ENCODE measurements at regions not wholly inside any gene's neighbourhood (a gene's known extent, or its start where the extent isn't known, plus 50 kb on each side); places are given as distances from the start of the nearest gene placed in this dataset.

DNA sequence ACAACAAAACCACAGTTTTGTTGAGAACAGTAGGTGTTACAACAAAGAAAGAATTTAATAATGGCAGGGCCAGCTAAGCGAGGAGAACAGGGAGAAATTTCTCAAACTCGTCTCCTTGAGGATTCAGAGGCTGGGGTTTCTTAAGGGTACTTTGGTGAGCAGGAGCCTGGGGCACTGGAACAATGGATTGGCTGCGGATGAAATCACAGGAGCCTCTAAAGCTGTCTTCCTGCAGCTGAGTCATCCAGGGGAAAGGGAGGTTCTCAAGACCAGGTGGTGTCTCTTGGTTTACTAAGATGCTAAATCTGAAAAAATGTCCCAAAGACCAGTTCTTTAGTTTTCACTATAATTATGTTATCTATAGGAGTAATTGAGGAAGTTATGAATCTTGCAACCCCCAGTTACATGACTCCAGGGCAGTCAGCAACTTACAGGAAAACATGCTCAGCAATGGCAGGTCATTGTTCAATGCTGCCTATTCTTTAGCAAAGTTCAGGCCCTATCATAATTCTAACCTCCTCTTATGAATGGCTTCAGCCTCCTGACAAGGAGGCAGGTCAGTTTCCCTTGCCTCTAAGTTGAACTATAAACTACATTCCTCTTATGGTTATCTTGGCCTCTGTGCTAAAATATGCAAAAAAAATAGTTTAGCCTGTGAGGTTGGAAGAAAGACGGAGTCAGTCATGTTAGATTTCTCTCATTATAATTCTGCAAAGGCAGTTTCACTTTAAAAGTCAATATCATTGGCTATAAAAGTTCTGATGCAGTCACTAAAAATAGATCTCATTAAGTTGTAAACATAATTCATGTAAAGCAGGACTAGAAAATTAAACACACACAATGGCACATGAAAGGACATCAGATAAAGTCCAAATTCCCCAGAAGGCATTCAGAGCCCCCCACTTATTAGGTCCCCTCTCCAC, 63.3 kb upstream of the CKS2 start:
- H3K27ac ChIP-seq (ENCODE audit: low read length) = no peak overlapping the region
- Mint-ChIP-seq H3K4me3 (no peak overlapping the region), H3K9me3 (peaks cover 0 to 6% (median 5%) of the 10 kb centered on the region in 3 donors), H3K27me3 (peaks cover 0 to 9% of the 10 kb centered on the region in 2 donors), H3K27ac (no peak overlapping the region), H3K4me1 (no peaks in the 10 kb centered on the region), H3K36me3 (peaks cover 5% of the 10 kb centered on the region)
- no peaks in the 10 kb centered on the region for H3K36me3 ChIP-seq (ENCODE audit: control insufficient read depth in 2 of 2, extremely low read depth in 1 of 2, insufficient read depth in 1 of 2, low read length in 1 of 2)
- ATAC-seq (replicated peaks in 1 of 4) (no peak), DNase-seq (no peak)
- no peaks in the 10 kb centered on the region for H3K9me3 ChIP-seq
- peaks cover 0 to 9% of the 10 kb centered on the region in 2 experiments for H3K27me3 ChIP-seq (replicated peaks in 1 of 2; ENCODE audit: control insufficient read depth in 2 of 2, extremely low read depth in 1 of 2, insufficient read depth in 2 of 2, low read length in 1 of 2)
- no peak overlapping the region for H3K4me3 ChIP-seq (ENCODE audit: control insufficient read depth in 1 of 2, extremely low read depth in 1 of 2, low read length in 1 of 2)
- H3K4me1 ChIP-seq (ENCODE audit: control insufficient read depth in 1 of 2, extremely low read depth in 1 of 2, insufficient read depth in 2 of 2, low read length in 2 of 2) = no peaks in the 10 kb centered on the region
- WGBS (ENCODE audit: insufficient coverage) = 67% methylated on average over 3 of the region's 4 CpGs
- ChIA-PET POLR2A (no interaction called here), CTCF (no interaction called here)

DNA sequence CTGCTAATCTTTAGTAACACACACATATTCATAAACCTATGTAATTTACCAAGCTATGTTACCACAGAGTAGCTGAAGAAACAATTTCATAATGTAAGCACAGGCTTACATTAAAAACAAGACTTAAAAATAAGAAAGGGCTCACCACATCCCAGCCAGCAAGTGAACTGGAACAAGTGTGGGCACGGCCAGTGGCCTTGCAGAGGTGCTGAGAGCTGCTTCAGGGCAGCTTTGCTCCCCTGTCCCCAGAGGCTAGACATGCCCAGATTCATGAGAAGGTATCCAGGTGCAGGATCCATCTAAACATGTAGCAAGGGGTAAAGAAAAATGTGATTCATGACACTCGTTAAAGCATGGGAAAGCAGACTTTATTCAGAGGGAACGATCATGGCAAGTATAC, 62.0 kb upstream of the CKS2 start:
- CTCF ChIA-PET = no interaction called here
- Mint-ChIP-seq H3K9me3 (peaks cover 0 to 6% (median 5%) of the 10 kb centered on the region in 3 donors), H3K4me1 (no peaks in the 10 kb centered on the region), H3K4me3 (no peak overlapping the region), H3K27me3 (peaks cover 0 to 9% of the 10 kb centered on the region in 2 donors), H3K36me3 (peaks cover 5% of the 10 kb centered on the region), H3K27ac (no peak overlapping the region)
- Histone ChIP-seq H3K27ac (ENCODE audit: low read length) (no peak overlapping the region), H3K9me3 (no peaks in the 10 kb centered on the region), H3K4me3 (ENCODE audit: control insufficient read depth in 1 of 2, extremely low read depth in 1 of 2, low read length in 1 of 2) (no peak overlapping the region), H3K4me1 (ENCODE audit: control insufficient read depth in 1 of 2, extremely low read depth in 1 of 2, insufficient read depth in 2 of 2, low read length in 2 of 2) (no peaks in the 10 kb centered on the region), H3K36me3 (ENCODE audit: control insufficient read depth in 2 of 2, extremely low read depth in 1 of 2, insufficient read depth in 1 of 2, low read length in 1 of 2) (no peaks in the 10 kb centered on the region), H3K27me3 (replicated peaks in 1 of 2; ENCODE audit: control insufficient read depth in 2 of 2, extremely low read depth in 1 of 2, insufficient read depth in 2 of 2, low read length in 1 of 2) (peaks cover 0 to 16% of the 10 kb centered on the region in 2 experiments)
- POLR2A ChIA-PET = no interaction called here
- 90% methylated on average over 2 of the region's 3 CpGs for WGBS (ENCODE audit: insufficient coverage)
- ATAC-seq (replicated peaks in 1 of 4) (no peak), DNase-seq (no peak)

DNA sequence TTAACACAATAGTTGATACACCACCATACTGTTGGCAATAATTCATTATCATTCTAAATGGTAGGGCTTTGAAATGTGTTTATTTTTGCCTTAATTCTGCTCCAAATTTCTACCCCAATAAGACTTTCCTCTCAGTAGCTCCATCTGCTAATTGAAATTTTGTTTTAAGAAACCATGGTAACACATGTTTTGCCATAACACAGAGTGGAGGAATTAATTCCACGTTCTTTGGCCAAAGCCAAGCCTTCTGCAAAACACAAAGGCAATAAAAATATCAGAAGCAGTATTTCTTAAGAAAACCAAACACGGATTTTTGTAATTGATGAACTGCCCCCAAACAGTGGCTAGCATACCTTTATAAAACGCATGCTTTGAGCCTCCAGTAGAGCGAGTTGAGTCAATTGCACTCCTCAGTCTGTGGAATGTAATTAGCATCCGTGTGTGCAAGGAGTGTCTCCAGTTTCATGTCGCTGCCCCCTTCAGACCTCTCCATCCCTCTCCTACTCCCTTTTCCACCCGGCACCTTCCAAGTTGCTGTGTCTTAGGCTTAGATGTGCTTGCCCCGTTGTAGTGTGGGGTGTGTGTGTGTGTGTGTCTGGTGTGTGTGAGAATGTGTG, 58.2 kb upstream of the CKS2 start:
- ChIA-PET CTCF (no interaction called here), POLR2A (no interaction called here)
- Histone ChIP-seq H3K27ac (ENCODE audit: low read length) (no peak overlapping the region), H3K9me3 (no peaks in the 10 kb centered on the region), H3K4me1 (ENCODE audit: control insufficient read depth in 1 of 2, extremely low read depth in 1 of 2, insufficient read depth in 2 of 2, low read length in 2 of 2) (no peaks in the 10 kb centered on the region), H3K4me3 (ENCODE audit: control insufficient read depth in 1 of 2, extremely low read depth in 1 of 2, low read length in 1 of 2) (no peak overlapping the region), H3K27me3 (replicated peaks in 1 of 2; ENCODE audit: control insufficient read depth in 2 of 2, extremely low read depth in 1 of 2, insufficient read depth in 2 of 2, low read length in 1 of 2) (peaks cover 0 to 15% of the 10 kb centered on the region in 2 experiments), H3K36me3 (ENCODE audit: control insufficient read depth in 2 of 2, extremely low read depth in 1 of 2, insufficient read depth in 1 of 2, low read length in 1 of 2) (no peaks in the 10 kb centered on the region)
- peaks cover 2% of the 10 kb centered on the region for H3K36me3 Mint-ChIP-seq
- no peak overlapping the region for H3K27ac Mint-ChIP-seq
- DNase-seq (no peak), ATAC-seq (replicated peaks in 1 of 4) (no peak)
- 93% methylated on average over 5 of the region's 8 CpGs for WGBS (ENCODE audit: insufficient coverage)
- no peak overlapping the region for H3K4me3 Mint-ChIP-seq
- no peaks in the 10 kb centered on the region for H3K27me3 Mint-ChIP-seq
- H3K9me3 Mint-ChIP-seq = peaks cover 0 to 6% (median 5%) of the 10 kb centered on the region in 3 donors
- H3K4me1 Mint-ChIP-seq = no peaks in the 10 kb centered on the region

DNA sequence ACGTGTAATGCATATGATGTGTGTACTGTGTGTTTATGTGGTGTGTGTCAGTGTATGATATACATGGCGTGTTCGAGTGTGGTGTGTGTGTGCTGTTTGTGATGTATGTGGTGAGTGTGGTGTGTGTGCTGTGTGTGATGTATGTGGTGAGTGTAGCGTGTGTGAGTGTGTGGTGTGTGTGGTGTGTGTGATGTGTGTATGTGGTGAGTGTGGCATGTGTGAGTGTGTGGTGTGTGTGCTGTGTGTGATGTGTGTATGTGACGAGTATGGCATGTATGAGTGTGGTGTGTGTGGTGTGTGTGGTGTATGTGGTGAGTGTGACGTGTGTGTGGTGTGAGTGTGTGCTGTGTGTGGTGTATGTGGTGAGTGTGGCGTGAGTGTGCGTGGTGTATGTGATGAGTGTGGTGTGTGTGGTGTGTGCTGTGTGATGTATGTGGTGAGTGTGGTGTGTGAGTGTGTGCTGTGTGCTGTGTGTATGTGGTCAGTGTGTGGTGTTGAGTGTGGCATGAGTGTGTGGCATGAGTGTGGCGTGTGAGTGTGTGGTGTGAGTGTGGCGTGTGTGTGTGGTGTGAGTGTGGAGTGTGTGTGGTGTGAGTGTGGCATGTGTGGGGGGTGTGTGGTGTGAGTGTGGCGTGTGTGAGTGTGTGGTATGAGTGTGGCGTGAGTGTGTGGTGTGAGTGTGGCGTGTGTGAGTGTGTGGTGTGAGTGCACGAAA, 56.8 kb upstream of the CKS2 start:
- DNase-seq (no peak), ATAC-seq (replicated peaks in 1 of 4) (no peak)
- no peaks in the 10 kb centered on the region for H3K27me3 Mint-ChIP-seq
- POLR2A ChIA-PET = no interaction called here
- no peak overlapping the region for H3K4me3 Mint-ChIP-seq
- H3K36me3 Mint-ChIP-seq = peaks cover 2% of the 10 kb centered on the region
- H3K9me3 Mint-ChIP-seq = peaks cover 0 to 6% (median 5%) of the 10 kb centered on the region in 3 donors
- 80% methylated on average over 9 of the region's 14 CpGs for WGBS (ENCODE audit: insufficient coverage)
- no peaks in the 10 kb centered on the region for H3K4me1 Mint-ChIP-seq
- no peaks in the 10 kb centered on the region for H3K36me3 ChIP-seq (ENCODE audit: control insufficient read depth in 2 of 2, extremely low read depth in 1 of 2, insufficient read depth in 1 of 2, low read length in 1 of 2)
- no peak overlapping the region for H3K27ac ChIP-seq (ENCODE audit: low read length)
- CTCF ChIA-PET = no interaction called here
- no peaks in the 10 kb centered on the region for H3K9me3 ChIP-seq
- H3K27me3 ChIP-seq (replicated peaks in 1 of 2; ENCODE audit: control insufficient read depth in 2 of 2, extremely low read depth in 1 of 2, insufficient read depth in 2 of 2, low read length in 1 of 2) = peaks cover 0 to 15% of the 10 kb centered on the region in 2 experiments
- no peak overlapping the region for H3K4me3 ChIP-seq (ENCODE audit: control insufficient read depth in 1 of 2, extremely low read depth in 1 of 2, low read length in 1 of 2)
- no peaks in the 10 kb centered on the region for H3K4me1 ChIP-seq (ENCODE audit: control insufficient read depth in 1 of 2, extremely low read depth in 1 of 2, insufficient read depth in 2 of 2, low read length in 2 of 2)
- no peak overlapping the region for H3K27ac Mint-ChIP-seq

DNA sequence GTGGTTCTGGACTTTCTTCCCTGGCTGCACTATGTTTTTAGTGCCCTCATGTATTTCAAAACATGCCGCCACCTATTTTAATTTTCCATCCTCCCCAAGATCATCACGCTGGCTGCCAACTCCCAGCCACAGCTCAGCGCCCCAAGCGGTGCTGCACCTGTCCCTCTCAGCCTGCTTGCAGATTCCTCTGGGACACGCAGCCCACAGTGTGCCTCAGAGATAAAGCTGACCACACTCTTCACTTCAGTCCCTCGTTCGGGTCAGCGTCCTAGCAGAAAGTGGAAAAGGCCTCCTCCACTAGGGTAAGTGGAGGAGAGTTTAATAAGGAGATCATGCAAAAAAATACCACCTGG, 56.2 kb upstream of the CKS2 start:
- Histone ChIP-seq H3K27me3 (replicated peaks in 1 of 2; ENCODE audit: control insufficient read depth in 2 of 2, extremely low read depth in 1 of 2, insufficient read depth in 2 of 2, low read length in 1 of 2) (peaks cover 0 to 15% of the 10 kb centered on the region in 2 experiments), H3K9me3 (no peaks in the 10 kb centered on the region), H3K4me3 (ENCODE audit: control insufficient read depth in 1 of 2, extremely low read depth in 1 of 2, low read length in 1 of 2) (no peak overlapping the region), H3K27ac (ENCODE audit: low read length) (no peak overlapping the region), H3K36me3 (ENCODE audit: control insufficient read depth in 2 of 2, extremely low read depth in 1 of 2, insufficient read depth in 1 of 2, low read length in 1 of 2) (no peaks in the 10 kb centered on the region), H3K4me1 (ENCODE audit: control insufficient read depth in 1 of 2, extremely low read depth in 1 of 2, insufficient read depth in 2 of 2, low read length in 2 of 2) (no peaks in the 10 kb centered on the region)
- Mint-ChIP-seq H3K27me3 (no peaks in the 10 kb centered on the region), H3K36me3 (peaks cover 2% of the 10 kb centered on the region), H3K4me1 (no peaks in the 10 kb centered on the region), H3K27ac (no peak overlapping the region), H3K9me3 (peaks cover 0 to 6% (median 5%) of the 10 kb centered on the region in 3 donors), H3K4me3 (no peak overlapping the region)
- ChIA-PET CTCF (interaction anchor here in 1 of 2 donors (1.1 kb wide), 1 partner anchor 16 kb away, joined by 3 read pairs; no protein-coding TSS in a partner anchor), POLR2A (no interaction called here)
- no peak for ATAC-seq (replicated peaks in 1 of 4)
- 89% methylated on average over 3 of the region's 8 CpGs for WGBS (ENCODE audit: insufficient coverage)
- DNase-seq = no peak

DNA sequence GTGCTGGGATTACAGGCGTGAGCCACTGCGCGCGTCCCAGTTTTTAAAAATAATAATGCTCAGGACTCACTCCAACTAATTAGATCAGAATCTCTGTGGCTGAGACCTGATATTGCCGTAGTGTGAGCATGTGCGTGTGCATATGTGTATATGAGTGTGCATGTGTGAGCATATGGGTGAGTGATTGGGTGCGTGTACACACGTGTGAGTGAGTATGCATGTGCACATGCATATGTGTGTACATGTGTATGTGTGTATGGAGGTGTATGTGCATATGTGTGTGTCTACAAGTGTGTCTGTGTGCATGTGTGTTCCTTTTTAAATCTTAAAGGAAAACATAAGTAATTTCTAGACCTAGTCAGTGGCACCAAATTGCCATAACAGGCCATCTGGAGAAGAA, 54.8 kb upstream of the CKS2 start:
- Histone ChIP-seq H3K36me3 (ENCODE audit: control insufficient read depth in 2 of 2, extremely low read depth in 1 of 2, insufficient read depth in 1 of 2, low read length in 1 of 2) (no peaks in the 10 kb centered on the region), H3K9me3 (no peaks in the 10 kb centered on the region), H3K27ac (ENCODE audit: low read length) (no peak overlapping the region), H3K4me3 (ENCODE audit: control insufficient read depth in 1 of 2, extremely low read depth in 1 of 2, low read length in 1 of 2) (no peak overlapping the region), H3K27me3 (replicated peaks in 1 of 2; ENCODE audit: control insufficient read depth in 2 of 2, extremely low read depth in 1 of 2, insufficient read depth in 2 of 2, low read length in 1 of 2) (peaks cover 0 to 13% of the 10 kb centered on the region in 2 experiments), H3K4me1 (ENCODE audit: control insufficient read depth in 1 of 2, extremely low read depth in 1 of 2, insufficient read depth in 2 of 2, low read length in 2 of 2) (no peaks in the 10 kb centered on the region)
- no peaks in the 10 kb centered on the region for H3K4me1 Mint-ChIP-seq
- CTCF ChIA-PET = interaction anchor here in 1 of 2 donors (1.1 kb wide), 1 partner anchor 17 kb away, joined by 3 read pairs; no protein-coding TSS in a partner anchor
- 100% methylated on average over 5 of the region's 8 CpGs for WGBS (ENCODE audit: insufficient coverage)
- no peak overlapping the region for H3K4me3 Mint-ChIP-seq
- no peaks in the 10 kb centered on the region for H3K27me3 Mint-ChIP-seq
- DNase-seq = no peak
- H3K27ac Mint-ChIP-seq = no peak overlapping the region
- POLR2A ChIA-PET = no interaction called here
- peaks cover 0 to 6% (median 5%) of the 10 kb centered on the region in 3 donors for H3K9me3 Mint-ChIP-seq
- peaks cover 2% of the 10 kb centered on the region for H3K36me3 Mint-ChIP-seq
- no peak for ATAC-seq (replicated peaks in 1 of 4)
